ENCODE measurements at regions not wholly inside any gene's neighbourhood (a gene's known extent, or its start where the extent isn't known, plus 50 kb on each side); places are given as distances from the start of the nearest gene placed in this dataset.

- H3K79me2 ChIP-seq (ENCODE audit: insufficient read depth, low read length): no peaks in the 10 kb centered on the region
- TF ChIP-seq EZH2phosphoT487 (IDR thresholded peaks at IDR 0.05; ENCODE audit: borderline replicate concordance) (no peak), CTCF (conservative IDR thresholded peaks at IDR 0.05; ENCODE audit: low read length) (no peak)
- no peak overlapping the region for H3K4me3 ChIP-seq (ENCODE audit: low read length, poor library complexity, severe bottlenecking)
- no peaks in the 10 kb centered on the region for H3K36me3 ChIP-seq (ENCODE audit: insufficient read depth, low read length)
- H3K9ac ChIP-seq (ENCODE audit: low read depth, low read length, poor library complexity, severe bottlenecking): no peak overlapping the region
- no peaks in the 10 kb centered on the region for H3K4me1 ChIP-seq (ENCODE audit: insufficient read depth, low read length, poor library complexity, severe bottlenecking)
- no peak overlapping the region for H3K4me2 ChIP-seq (ENCODE audit: low read depth, low read length, poor library complexity, severe bottlenecking)
- no peaks in the 10 kb centered on the region for H3K27me3 ChIP-seq (ENCODE audit: insufficient read depth, low read length, poor library complexity, severe bottlenecking)
- no peak overlapping the region for H2AFZ ChIP-seq (ENCODE audit: low read length)
- no peaks in the 10 kb centered on the region for H3F3A ChIP-seq (ENCODE audit: low read depth)
- H4K20me1 ChIP-seq (ENCODE audit: insufficient read depth, low read length, poor library complexity, severe bottlenecking): no peaks in the 10 kb centered on the region
- no peaks in the 10 kb centered on the region for H3K9me3 ChIP-seq (ENCODE audit: insufficient read depth, low read depth, low read length)
- H3K9me2 ChIP-seq (replicated peaks; ENCODE audit: low read depth, low read length): no peaks in the 10 kb centered on the region
Measured at GRCh38 chr7:47183862-47184590, 397.9 kb downstream of the TNS3 start.

GRCh38 chr7:47181746-47182361 is 400.1 kb downstream of the TNS3 start:
- Histone ChIP-seq H2AFZ (ENCODE audit: low read length) (no peak overlapping the region), H3K4me3 (ENCODE audit: low read length, poor library complexity, severe bottlenecking) (no peak overlapping the region), H3K36me3 (ENCODE audit: insufficient read depth, low read length) (no peaks in the 10 kb centered on the region), H3K4me2 (ENCODE audit: low read depth, low read length, poor library complexity, severe bottlenecking) (no peak overlapping the region), H3K79me2 (ENCODE audit: insufficient read depth, low read length) (no peaks in the 10 kb centered on the region), H3K9me3 (ENCODE audit: insufficient read depth, low read depth, low read length) (no peaks in the 10 kb centered on the region), H3K9me2 (replicated peaks; ENCODE audit: low read depth, low read length) (no peaks in the 10 kb centered on the region), H3F3A (ENCODE audit: low read depth) (no peaks in the 10 kb centered on the region), H3K9ac (ENCODE audit: low read depth, low read length, poor library complexity, severe bottlenecking) (no peak overlapping the region), H3K4me1 (ENCODE audit: insufficient read depth, low read length, poor library complexity, severe bottlenecking) (no peaks in the 10 kb centered on the region), H3K27me3 (ENCODE audit: insufficient read depth, low read length, poor library complexity, severe bottlenecking) (no peaks in the 10 kb centered on the region), H4K20me1 (ENCODE audit: insufficient read depth, low read length, poor library complexity, severe bottlenecking) (no peaks in the 10 kb centered on the region)
- TF ChIP-seq CTCF (conservative IDR thresholded peaks at IDR 0.05; ENCODE audit: low read length): no peak
- no peak for TF ChIP-seq EZH2phosphoT487 (IDR thresholded peaks at IDR 0.05; ENCODE audit: borderline replicate concordance)

GRCh38 chr7:47180516-47180826 is 401.4 kb downstream of the TNS3 start:
- no peak; the same call in 1 of the 2 replicates for TF ChIP-seq CTCF (conservative IDR thresholded peaks at IDR 0.05; ENCODE audit: low read length)
- TF ChIP-seq EZH2phosphoT487 (IDR thresholded peaks at IDR 0.05; ENCODE audit: borderline replicate concordance): no peak
- Histone ChIP-seq H3K79me2 (ENCODE audit: insufficient read depth, low read length) (no peaks in the 10 kb centered on the region), H3K4me1 (ENCODE audit: insufficient read depth, low read length, poor library complexity, severe bottlenecking) (no peaks in the 10 kb centered on the region), H3K4me2 (ENCODE audit: low read depth, low read length, poor library complexity, severe bottlenecking) (no peak overlapping the region), H3K9ac (ENCODE audit: low read depth, low read length, poor library complexity, severe bottlenecking) (no peak overlapping the region), H2AFZ (ENCODE audit: low read length) (no peak overlapping the region), H3K9me3 (ENCODE audit: insufficient read depth, low read depth, low read length) (no peaks in the 10 kb centered on the region), H3K4me3 (ENCODE audit: low read length, poor library complexity, severe bottlenecking) (no peak overlapping the region), H3F3A (ENCODE audit: low read depth) (no peaks in the 10 kb centered on the region), H3K27me3 (ENCODE audit: insufficient read depth, low read length, poor library complexity, severe bottlenecking) (no peaks in the 10 kb centered on the region), H3K9me2 (replicated peaks; ENCODE audit: low read depth, low read length) (no peaks in the 10 kb centered on the region), H3K36me3 (ENCODE audit: insufficient read depth, low read length) (no peaks in the 10 kb centered on the region), H4K20me1 (ENCODE audit: insufficient read depth, low read length, poor library complexity, severe bottlenecking) (no peaks in the 10 kb centered on the region)
